ENCODE measurements at regions not wholly inside any gene's neighbourhood (a gene's known extent, or its start where the extent isn't known, plus 50 kb on each side); places are given as distances from the start of the nearest gene placed in this dataset.

DNA sequence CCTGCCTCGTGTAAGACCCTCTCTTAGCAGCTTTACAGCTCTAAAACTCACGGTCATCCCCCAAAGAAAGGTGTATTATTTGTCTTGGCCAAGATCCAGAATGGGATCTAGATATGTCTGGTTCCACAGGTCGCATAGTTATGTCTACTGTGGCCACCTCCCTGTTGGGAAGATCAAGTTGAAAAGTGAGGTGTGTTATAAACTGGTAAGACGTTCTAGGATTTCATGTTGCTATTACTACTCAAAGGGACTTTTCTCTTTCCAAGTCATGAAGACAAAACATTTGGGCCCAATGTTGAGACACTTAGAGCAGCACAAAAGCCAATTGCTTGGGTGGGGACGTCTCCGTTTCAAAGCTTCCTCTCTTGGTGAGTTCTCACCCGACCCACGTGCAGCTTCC lies 766.0 kb downstream of the RNF144A start:
- TF ChIP-seq CTCF (tag by site-specific recombination; IDR thresholded peaks at IDR 0.05) (no peak), ZBTB7A (tag by site-specific recombination; IDR thresholded peaks at IDR 0.05; ENCODE audit: low read depth) (no peak), ZNF138 (tag by site-specific recombination; IDR thresholded peaks at IDR 0.05; ENCODE audit: borderline replicate concordance) (no peak), GLI4 (tag by site-specific recombination; IDR thresholded peaks at IDR 0.05) (no peak), ZFP69B (tag by site-specific recombination; IDR thresholded peaks at IDR 0.05) (no peak), ZNF626 (tag by site-specific recombination; IDR thresholded peaks at IDR 0.05) (no peak), ZNF776 (tag by site-specific recombination; IDR thresholded peaks at IDR 0.05; ENCODE audit: borderline replicate concordance) (no peak), ZNF121 (tag by site-specific recombination; IDR thresholded peaks at IDR 0.05) (no peak), ZNF677 (tag by site-specific recombination; IDR thresholded peaks at IDR 0.05) (no peak), SP2 (tag by site-specific recombination; IDR thresholded peaks at IDR 0.05) (no peak)
- TF ChIP-seq, protein P1, sequence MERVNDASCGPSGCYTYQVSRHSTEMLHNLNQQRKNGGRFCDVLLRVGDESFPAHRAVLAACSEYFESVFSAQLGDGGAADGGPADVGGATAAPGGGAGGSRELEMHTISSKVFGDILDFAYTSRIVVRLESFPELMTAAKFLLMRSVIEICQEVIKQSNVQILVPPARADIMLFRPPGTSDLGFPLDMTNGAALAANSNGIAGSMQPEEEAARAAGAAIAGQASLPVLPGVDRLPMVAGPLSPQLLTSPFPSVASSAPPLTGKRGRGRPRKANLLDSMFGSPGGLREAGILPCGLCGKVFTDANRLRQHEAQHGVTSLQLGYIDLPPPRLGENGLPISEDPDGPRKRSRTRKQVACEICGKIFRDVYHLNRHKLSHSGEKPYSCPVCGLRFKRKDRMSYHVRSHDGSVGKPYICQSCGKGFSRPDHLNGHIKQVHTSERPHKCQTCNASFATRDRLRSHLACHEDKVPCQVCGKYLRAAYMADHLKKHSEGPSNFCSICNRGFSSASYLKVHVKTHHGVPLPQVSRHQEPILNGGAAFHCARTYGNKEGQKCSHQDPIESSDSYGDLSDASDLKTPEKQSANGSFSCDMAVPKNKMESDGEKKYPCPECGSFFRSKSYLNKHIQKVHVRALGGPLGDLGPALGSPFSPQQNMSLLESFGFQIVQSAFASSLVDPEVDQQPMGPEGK (tag by site-specific recombination; IDR thresholded peaks at IDR 0.05) = no peak
- TF ChIP-seq, protein P2, sequence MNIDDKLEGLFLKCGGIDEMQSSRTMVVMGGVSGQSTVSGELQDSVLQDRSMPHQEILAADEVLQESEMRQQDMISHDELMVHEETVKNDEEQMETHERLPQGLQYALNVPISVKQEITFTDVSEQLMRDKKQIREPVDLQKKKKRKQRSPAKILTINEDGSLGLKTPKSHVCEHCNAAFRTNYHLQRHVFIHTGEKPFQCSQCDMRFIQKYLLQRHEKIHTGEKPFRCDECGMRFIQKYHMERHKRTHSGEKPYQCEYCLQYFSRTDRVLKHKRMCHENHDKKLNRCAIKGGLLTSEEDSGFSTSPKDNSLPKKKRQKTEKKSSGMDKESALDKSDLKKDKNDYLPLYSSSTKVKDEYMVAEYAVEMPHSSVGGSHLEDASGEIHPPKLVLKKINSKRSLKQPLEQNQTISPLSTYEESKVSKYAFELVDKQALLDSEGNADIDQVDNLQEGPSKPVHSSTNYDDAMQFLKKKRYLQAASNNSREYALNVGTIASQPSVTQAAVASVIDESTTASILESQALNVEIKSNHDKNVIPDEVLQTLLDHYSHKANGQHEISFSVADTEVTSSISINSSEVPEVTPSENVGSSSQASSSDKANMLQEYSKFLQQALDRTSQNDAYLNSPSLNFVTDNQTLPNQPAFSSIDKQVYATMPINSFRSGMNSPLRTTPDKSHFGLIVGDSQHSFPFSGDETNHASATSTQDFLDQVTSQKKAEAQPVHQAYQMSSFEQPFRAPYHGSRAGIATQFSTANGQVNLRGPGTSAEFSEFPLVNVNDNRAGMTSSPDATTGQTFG (tag by site-specific recombination; IDR thresholded peaks at IDR 0.05; ENCODE audit: borderline replicate concordance) = no peak
